GM23338 (cell line): ENCODE measurements at regions not wholly inside any gene's neighbourhood (a gene's known extent, or its start where the extent isn't known, plus 50 kb on each side); places are given as distances from the start of the nearest gene placed in this dataset.

Source experiments
- CTCF ChIP-seq, 2 experiments: fragments of 200-600 bp in 1 of 2; sonication (generic) in 1 of 2; conservative IDR thresholded peaks; 2 replicates each; pipeline versions ENCODE4 v1.5.1 to v1.6.1; 2016 to 2017; ENCODE audit warnings: antibody characterized with exemption in 2 of 2, low read depth in 2 of 2, mild to moderate bottlenecking in 2 of 2, moderate library complexity in 1 of 2
- EZH2 ChIP-seq: fragments of 200-600 bp; sonication (generic); IDR thresholded peaks from one replicate; pipeline ENCODE4 v1.8.0; 2017; ENCODE audit warnings: antibody characterized with exemption, mild to moderate bottlenecking, low read depth; ENCODE audit not compliant: unreplicated experiment
- EZH2phosphoT487 ChIP-seq: fragments of 200-600 bp; sonication (generic); IDR thresholded peaks from one replicate; pipeline ENCODE4 v1.8.1; 2018; ENCODE audit warnings: antibody characterized with exemption; ENCODE audit not compliant: unreplicated experiment
- NANOG ChIP-seq: IDR thresholded peaks from 2 replicates; pipeline ENCODE4 v1.6.1; 2016; ENCODE audit warnings: antibody characterized with exemption, borderline replicate concordance
- STAT1 ChIP-seq: IDR thresholded peaks from one replicate; pipeline ENCODE4 v1.6.1; 2016; ENCODE audit warnings: antibody characterized with exemption; ENCODE audit not compliant: unreplicated experiment
- TF ChIP-seq, protein P1 (sequence below): fragments of 250-450 bp; sonication (Bioruptor Pico); IDR thresholded peaks from 2 replicates; pipeline ENCODE4 v1.5.0; 2020; ENCODE audit warnings: mild to moderate bottlenecking, moderate library complexity
- TF ChIP-seq, protein P2 (sequence below): IDR thresholded peaks from one replicate; pipeline ENCODE4 v1.6.1; 2018; ENCODE audit warnings: antibody characterized with exemption; ENCODE audit not compliant: unreplicated experiment

GRCh38 chr9:81753436-81753835, 64.1 kb upstream of the TLE1 start (continued):
- TF ChIP-seq, protein P1, sequence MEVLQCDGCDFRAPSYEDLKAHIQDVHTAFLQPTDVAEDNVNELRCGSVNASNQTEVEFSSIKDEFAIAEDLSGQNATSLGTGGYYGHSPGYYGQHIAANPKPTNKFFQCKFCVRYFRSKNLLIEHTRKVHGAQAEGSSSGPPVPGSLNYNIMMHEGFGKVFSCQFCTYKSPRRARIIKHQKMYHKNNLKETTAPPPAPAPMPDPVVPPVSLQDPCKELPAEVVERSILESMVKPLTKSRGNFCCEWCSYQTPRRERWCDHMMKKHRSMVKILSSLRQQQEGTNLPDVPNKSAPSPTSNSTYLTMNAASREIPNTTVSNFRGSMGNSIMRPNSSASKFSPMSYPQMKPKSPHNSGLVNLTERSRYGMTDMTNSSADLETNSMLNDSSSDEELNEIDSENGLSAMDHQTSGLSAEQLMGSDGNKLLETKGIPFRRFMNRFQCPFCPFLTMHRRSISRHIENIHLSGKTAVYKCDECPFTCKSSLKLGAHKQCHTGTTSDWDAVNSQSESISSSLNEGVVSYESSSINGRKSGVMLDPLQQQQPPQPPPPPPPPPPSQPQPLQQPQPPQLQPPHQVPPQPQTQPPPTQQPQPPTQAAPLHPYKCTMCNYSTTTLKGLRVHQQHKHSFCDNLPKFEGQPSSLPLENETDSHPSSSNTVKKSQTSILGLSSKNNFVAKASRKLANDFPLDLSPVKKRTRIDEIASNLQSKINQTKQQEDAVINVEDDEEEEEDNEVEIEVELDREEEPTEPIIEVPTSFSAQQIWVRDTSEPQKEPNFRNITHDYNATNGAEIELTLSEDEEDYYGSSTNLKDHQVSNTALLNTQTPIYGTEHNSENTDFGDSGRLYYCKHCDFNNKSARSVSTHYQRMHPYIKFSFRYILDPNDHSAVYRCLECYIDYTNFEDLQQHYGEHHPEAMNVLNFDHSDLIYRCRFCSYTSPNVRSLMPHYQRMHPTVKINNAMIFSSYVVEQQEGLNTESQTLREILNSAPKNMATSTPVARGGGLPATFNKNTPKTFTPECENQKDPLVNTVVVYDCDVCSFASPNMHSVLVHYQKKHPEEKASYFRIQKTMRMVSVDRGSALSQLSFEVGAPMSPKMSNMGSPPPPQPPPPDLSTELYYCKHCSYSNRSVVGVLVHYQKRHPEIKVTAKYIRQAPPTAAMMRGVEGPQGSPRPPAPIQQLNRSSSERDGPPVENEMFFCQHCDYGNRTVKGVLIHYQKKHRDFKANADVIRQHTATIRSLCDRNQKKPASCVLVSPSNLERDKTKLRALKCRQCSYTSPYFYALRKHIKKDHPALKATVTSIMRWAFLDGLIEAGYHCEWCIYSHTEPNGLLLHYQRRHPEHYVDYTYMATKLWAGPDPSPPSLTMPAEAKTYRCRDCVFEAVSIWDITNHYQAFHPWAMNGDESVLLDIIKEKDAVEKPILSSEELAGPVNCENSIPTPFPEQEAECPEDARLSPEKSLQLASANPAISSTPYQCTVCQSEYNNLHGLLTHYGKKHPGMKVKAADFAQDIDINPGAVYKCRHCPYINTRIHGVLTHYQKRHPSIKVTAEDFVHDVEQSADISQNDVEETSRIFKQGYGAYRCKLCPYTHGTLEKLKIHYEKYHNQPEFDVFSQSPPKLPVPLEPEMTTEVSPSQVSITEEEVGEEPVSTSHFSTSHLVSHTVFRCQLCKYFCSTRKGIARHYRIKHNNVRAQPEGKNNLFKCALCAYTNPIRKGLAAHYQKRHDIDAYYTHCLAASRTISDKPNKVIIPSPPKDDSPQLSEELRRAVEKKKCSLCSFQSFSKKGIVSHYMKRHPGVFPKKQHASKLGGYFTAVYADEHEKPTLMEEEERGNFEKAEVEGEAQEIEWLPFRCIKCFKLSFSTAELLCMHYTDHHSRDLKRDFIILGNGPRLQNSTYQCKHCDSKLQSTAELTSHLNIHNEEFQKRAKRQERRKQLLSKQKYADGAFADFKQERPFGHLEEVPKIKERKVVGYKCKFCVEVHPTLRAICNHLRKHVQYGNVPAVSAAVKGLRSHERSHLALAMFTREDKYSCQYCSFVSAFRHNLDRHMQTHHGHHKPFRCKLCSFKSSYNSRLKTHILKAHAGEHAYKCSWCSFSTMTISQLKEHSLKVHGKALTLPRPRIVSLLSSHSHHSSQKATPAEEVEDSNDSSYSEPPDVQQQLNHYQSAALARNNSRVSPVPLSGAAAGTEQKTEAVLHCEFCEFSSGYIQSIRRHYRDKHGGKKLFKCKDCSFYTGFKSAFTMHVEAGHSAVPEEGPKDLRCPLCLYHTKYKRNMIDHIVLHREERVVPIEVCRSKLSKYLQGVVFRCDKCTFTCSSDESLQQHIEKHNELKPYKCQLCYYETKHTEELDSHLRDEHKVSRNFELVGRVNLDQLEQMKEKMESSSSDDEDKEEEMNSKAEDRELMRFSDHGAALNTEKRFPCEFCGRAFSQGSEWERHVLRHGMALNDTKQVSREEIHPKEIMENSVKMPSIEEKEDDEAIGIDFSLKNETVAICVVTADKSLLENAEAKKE (CRISPR knock-in tag), result no peak
- TF ChIP-seq EZH2 (no peak), CTCF (conservative IDR thresholded peaks at IDR 0.05; ENCODE audit: low read depth in 2 of 2) (no peak), STAT1 (no peak), NANOG (no peak), EZH2phosphoT487 (no peak)
- TF ChIP-seq, protein P2, sequence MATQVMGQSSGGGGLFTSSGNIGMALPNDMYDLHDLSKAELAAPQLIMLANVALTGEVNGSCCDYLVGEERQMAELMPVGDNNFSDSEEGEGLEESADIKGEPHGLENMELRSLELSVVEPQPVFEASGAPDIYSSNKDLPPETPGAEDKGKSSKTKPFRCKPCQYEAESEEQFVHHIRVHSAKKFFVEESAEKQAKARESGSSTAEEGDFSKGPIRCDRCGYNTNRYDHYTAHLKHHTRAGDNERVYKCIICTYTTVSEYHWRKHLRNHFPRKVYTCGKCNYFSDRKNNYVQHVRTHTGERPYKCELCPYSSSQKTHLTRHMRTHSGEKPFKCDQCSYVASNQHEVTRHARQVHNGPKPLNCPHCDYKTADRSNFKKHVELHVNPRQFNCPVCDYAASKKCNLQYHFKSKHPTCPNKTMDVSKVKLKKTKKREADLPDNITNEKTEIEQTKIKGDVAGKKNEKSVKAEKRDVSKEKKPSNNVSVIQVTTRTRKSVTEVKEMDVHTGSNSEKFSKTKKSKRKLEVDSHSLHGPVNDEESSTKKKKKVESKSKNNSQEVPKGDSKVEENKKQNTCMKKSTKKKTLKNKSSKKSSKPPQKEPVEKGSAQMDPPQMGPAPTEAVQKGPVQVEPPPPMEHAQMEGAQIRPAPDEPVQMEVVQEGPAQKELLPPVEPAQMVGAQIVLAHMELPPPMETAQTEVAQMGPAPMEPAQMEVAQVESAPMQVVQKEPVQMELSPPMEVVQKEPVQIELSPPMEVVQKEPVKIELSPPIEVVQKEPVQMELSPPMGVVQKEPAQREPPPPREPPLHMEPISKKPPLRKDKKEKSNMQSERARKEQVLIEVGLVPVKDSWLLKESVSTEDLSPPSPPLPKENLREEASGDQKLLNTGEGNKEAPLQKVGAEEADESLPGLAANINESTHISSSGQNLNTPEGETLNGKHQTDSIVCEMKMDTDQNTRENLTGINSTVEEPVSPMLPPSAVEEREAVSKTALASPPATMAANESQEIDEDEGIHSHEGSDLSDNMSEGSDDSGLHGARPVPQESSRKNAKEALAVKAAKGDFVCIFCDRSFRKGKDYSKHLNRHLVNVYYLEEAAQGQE, result no peak
